ENCODE measurements at regions not wholly inside any gene's neighbourhood (a gene's known extent, or its start where the extent isn't known, plus 50 kb on each side); places are given as distances from the start of the nearest gene placed in this dataset.

DNA sequence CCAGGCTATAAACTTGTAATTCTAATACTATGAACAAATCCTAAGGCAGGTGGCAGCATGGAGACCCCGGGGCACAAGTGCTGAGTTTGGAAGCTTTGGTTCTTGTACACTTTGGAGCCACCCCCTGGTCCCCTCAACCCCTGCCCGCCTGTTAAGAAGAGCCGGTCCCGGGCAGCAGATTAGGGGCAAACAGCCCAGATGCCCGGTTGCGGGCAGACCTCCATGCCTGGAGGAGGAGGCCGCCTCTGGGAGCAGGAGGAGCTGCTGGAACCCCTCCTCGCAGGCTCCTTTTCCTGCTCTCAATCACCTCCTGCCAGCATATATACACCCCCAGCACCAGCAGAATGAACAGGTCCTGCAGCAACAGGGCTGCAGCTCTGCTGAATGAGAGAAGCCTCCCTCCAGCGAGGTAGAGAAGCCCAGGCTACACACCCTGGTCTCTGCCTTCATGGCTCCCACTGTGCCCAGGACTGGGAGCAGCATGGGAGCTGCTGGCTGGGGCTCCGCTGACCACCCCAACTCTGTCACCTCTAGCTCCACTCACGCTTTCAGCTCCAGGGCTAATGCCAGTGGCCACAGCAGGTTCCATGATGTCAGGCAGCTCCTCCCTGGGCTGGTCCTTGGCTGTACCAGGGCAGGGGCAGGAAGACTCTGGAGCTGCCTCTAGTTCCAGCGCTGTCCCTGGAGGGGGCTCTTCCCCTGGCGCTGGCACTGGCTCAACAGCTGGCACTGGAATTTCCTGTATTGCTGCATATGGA, 1713.5 kb upstream of the ACO1 start:
- DNase-seq (ENCODE audit: low spot score): no peak

DNA sequence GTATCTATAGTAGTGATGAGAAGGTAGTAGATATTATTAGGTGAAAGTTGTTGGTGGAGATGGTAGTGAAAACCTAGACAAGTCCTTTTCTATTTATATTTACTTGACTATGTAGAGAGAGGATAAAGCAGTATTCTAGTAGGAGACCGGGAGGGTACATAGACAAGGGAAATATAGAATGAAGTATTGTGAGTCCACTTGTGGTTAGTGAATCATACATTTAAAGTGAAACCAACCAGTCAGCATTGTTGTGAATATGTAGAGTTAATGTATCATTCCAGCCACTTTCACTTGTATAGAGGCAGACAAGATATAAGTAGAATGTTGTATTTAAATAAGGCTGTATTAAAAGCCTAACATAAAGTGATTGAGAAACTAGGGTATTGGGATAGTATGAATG, 1711.3 kb upstream of the ACO1 start:
- DNase-seq (ENCODE audit: low spot score): no peak

DNA sequence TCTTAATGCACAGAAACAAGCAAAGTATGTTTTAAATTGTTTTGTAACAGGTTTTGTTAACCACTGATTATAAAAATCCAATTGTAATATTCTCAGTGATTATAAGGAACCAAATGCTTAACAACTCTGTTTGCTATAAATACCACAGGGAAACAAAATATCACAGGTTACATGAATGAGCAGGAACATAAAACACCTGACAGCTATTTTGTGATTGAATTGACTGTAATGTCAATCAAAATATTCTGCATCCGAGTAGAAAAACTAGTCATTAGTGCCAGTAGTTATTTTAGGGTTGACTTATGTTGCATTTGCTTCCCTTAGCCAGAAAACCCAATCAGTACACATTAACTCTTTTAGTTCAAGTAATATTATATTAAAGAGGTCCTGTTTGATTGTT, 1707.8 kb upstream of the ACO1 start:
- DNase-seq (ENCODE audit: low spot score): no peak

DNA sequence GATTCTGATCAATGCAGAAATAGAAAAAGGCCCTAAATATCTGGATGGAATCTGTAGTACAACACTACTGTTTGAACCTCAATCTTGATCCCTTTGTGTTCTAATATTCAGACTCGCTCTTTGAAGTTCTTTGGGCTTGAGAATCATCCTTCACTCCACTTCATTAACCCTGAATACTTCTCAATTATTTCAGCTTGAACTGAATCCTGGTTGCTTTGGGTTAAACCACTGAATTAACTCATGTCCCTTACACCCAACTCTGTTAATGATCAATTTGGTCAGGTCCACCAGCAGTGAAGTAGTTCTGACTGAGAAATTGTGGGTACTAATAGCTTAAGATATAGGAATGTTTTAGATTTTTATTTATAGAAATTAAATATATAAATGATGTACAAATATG, 1707.2 kb upstream of the ACO1 start:
- DNase-seq (ENCODE audit: low spot score): no peak

DNA sequence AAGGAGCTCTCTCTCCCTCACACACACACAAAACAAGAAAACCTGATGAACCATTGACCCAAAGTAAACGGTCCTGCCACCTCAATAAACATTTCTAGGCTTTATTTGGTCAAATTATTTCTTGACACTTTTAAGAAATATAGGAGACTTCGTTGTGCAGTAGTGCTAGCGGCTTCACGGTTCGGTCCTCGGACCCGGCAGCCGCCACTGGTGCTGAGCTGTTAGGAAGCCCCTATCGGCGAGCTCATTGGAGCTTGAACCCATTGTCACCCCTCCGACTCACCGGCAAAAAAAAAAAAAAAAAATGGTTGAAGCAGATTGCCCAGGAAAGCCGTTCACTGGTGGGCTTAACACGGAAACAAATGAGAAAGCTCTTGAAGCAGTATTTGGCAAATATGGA, 1695.6 kb upstream of the ACO1 start:
- no peak for DNase-seq (ENCODE audit: low spot score)

DNA sequence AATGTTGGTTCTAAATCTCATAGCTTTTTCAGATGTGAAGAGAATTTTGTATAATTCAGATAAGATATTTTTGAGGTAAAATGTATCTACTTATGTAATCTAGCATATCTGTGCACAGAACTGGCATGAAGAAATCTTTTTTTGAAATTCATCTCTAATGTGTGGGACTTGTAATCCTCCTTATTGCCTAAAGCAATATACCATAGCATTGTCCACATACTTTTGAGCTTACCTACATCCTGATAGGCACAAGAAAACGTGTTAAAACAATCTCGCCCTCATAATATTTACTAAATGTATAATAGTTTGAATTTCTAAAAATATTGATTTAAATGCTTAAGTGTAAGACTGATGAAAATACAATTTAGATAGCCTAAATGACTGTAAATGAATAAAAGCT, 1686.5 kb upstream of the ACO1 start:
- no peak for DNase-seq (ENCODE audit: low spot score)

DNA sequence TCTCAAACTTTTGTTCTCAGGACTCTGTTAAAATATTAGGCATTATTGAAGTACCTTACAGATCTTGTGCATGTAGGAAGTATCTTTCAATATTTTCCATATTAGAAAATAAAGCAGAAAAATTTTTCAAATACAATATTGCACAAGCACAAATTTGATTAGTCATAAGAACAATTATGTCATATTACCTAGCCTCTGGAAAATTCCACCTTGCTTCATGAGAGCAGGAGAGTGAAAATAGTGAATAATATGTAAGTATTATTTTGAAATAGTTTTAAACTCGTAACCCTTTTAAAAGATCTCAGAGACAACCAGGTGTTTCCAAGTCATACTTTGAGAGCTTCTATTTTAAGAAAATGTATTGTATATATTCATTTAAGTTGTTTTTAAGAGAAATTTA, 1672.9 kb upstream of the ACO1 start:
- DNase-seq (ENCODE audit: low spot score): no peak

DNA sequence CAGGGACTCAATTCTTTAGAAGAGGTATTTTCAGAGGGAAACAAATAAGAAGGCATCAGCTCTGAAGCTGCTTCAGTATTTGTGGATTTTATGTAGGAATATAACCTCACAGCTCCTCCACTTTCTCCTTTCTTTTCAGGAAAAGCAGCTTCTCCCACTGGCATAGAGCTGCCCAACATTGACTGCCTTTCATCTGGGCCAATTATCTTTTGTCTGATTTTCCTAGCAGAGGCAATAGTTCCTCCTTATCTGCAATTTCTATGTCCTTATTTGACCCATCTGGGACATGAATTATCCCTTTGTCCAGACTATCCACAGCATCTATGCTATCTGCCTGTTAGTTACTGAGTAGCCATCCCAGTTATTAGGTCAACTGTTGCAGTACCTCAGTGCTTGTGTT, 1671.2 kb upstream of the ACO1 start:
- DNase-seq (ENCODE audit: low spot score): peak; percentile 58

DNA sequence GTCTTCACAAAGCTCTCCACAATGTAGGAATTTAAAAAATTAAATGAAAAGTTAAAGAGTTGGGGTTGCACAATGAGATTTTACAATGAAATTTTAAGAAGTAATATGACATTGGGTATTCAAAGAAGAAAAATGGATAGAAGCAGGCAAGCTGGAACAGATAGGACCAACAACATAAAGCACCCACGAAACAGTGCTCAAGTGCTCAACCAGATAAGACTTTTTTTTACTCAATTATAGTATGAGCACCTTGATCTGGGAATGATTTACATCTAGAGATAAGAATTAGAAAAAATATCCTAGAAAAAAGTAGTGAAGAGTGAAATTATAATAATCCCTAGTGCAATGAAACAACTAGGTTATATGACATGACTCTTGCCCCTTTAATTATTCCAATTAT, 1670.1 kb upstream of the ACO1 start:
- DNase-seq (ENCODE audit: low spot score): no peak

DNA sequence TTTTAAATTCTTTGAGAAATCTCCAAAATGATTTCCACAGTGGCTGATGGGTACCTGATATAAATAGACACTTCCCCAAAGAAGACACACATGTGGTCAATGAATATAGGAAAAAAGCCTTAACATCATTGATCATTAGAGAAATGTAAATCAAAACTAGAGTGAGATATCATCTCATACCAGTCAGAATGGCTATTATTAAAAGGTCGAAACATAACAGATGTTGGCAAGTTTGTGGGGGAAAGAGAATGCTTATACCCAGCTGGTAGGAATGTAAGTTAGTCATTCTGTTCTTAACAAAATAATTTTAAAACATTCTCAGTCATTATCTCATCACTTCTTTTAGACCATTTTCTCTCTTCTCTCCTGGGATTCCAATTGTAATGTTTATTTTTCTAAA, 1666.0 kb upstream of the ACO1 start:
- DNase-seq (ENCODE audit: low spot score): no peak

DNA sequence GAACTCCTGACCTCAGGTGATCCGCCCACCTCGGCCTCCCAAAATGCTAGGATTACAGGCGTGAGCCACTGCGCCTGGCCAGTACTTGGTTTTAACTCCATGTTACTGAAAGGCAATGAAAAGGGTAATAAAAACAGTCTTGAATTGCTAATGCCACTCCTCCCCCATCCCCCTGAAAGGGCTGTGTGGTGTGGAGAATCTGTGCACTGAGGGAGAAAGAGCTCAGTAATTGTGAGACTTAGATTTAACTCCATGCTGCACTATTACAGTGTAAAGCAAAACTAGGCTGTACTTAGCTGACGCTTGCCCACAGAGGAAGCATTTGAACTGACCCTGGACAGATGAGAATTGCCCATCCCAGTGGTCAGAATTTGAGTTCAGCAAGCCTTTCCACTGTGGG, 1662.4 kb upstream of the ACO1 start:
- DNase-seq (ENCODE audit: low spot score): no peak

DNA sequence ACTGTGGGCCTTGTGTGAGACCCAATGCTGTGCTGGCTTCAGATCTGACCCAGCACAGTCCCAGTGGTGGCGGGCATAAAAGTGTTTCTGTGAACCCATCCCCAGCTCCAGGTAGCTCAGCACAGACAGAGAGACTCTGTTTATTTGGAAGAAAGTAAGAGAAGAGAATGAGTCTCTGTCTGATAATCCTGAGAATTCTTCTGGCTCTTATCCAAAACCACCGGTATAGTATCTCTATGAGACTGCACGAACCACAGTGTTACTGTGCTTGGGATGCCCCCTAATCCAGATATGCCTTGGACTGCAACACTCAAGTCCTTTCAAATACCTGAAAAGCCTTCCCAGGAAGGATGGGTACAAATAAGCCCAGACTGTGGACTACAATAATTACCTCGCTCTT, 1660.8 kb upstream of the ACO1 start:
- no peak for DNase-seq (ENCODE audit: low spot score)

DNA sequence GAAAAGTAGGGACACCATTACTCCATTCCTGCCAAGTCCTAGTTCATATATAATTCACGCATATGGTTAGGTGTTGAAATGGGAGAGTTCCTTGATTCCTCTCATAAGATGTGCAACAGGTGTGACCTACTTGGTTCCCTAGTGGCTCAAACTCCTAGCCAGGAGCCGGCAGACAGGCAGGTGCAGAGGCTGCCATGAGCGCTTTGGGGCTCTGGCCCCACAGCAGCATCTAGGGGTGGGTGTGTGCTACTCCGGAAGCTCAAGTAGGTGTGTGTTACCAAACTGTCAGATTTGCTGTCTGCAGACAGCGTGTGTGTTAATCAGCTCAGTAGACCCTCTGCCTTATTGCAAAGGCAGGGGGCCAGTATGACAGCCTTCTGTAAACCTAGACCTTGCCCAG, 1652.4 kb upstream of the ACO1 start:
- DNase-seq (ENCODE audit: low spot score): no peak

DNA sequence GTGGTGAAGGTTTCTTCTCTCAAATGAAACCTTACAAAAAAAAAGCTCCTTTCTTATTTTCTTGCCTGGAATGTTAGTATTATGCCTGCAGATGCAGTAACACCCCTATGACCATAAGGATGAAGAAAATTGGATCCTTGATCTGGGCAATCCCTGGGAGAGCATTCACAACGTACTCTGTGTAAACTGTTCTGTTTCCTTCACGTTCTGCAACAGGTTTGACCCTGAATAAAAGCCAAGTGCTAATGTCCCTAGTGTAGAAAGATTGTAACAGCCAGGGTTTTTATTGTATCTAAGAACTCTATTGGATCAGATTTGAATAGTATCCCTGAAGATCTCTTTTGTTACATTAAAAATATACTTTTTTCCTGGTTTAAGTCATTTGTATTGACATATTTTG, 1639.6 kb upstream of the ACO1 start:
- DNase-seq (ENCODE audit: low spot score): no peak

DNA sequence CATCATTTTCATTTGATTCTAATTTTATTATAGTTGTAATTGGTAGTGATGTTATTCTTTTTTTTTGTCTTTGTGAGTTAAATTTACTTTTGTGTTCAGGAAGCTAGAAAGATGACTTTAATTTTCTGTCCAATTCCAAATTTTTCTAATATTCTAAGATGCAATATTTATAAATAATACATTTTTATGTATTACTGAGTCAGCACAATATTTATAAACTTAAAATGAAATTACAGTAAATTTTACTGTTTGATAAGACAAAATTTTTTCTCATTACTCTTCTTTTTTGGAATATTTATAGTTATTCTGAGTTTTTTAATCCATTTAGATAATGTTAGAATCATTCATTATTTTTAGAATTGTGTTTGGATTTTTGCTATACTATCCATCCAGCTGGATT, 1637.9 kb upstream of the ACO1 start:
- no peak for DNase-seq (ENCODE audit: low spot score)

DNA sequence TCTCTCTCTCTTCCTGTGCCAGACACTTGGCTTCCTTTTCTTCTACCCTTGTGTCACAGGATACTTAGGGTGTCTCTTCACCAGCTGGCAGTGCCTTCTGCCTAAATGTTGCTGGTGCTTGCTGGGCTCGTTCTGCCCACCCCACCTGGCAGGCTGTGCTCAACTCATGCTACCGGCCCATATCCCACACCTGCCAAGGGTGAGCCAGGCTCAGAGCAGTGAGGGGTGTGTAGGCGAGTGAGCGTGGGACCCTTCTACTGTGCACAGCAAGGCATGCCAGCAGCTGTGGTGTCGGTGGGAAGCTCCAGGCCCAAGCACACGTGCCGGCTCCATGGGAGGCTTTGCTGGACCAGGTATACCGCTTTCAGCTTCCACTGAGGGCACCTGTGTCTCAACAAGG, 1626.7 kb upstream of the ACO1 start:
- no peak for DNase-seq (ENCODE audit: low spot score)

DNA sequence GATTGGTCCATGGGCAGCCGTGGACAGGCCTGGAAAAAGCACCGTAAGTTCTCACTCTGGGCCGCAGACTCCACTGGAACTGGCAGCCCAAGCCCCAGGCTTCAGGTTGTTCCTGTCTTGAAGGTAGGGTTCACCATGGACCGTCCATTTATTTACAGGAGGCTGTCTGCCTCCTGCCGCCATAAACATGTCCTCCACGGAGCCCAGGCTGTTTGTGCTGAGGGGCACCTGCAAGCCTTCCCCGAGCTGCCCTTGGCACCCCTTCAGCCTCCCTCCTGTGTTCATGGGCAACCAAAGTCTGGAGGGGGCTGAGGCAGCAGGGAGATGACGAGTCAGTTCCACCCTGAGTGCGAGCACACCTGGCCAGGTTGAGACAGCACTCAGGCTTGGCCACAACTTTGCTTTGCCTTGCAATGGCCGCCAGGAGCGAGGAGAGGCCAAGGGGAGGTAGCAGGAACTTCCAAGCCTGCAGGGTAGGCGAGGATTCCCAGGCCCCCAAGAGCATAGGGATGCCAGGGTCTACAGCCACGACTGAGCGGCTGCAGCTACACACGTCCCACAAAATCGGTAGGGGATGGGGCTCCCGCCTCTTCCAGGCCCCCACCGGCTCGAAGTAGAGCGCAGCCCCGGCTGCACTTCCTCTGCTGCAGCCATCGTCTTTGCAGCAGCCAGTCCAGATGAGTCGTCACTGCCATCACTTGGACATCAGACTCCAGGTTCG, 1625.6 kb upstream of the ACO1 start:
- DNase-seq (ENCODE audit: low spot score): no peak

DNA sequence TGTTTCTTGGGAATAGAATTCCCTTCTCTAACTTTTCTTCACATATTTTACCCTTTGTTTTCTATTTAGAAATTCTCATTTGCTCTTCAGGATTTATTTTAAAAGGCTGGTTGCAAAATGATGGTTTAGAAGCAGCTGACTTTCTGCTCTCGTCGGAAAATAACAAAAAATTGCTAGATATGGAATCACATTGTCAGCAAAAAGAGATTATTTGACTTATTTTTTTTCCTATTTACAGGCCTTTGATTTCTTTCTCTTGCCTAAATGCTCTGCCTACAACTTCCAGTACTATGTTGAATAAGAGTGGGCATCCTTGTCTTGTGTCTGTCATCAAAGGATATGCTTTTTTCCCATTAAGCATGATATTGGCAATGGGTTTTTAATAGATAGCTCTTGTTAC, 1619.1 kb upstream of the ACO1 start:
- DNase-seq (ENCODE audit: low spot score): no peak

DNA sequence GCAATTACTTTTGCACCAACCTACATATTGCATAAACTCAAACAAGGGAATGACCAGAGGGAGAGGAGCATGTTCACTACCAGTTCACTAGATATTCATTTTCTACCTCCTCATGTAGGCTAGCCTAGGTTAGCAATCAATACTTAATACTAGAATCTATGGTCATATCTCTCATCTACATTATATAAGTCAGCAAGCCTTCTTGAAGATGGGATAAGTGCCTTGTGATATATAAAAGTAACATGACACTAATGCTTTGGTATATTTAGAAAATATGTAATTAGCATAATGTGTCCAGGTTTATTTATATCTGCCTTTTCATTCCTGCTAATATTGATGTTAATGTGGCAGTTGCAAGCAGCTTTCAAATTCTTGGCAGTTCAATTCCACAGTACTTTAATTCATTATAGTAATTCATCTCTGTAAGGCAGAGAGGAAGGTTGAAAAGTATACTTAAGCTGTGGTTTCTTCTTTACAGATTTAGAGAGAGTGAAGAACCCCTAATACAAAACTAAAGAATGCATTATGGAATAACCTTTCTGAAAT, 1613.2 kb upstream of the ACO1 start:
- no peak for DNase-seq (ENCODE audit: low spot score)

DNA sequence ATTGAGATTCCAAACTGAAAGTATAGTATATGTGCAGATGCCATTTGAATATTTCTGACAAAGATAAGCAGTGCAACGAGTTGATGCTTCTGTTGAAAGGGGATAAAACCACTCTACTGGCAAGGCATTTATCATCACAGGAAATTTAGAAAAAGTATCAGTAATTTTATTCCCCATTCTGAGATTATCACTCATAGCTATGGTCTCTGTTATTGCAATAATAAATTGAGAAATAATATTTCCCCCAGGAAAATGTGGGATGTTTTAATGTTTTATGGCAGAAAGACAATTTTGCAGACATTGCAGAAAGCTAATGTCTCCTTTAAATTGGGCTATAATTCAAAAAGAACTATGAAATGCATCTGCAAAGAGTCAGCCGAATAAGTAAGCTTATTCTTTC, 1612.7 kb upstream of the ACO1 start:
- DNase-seq (ENCODE audit: low spot score): no peak

DNA sequence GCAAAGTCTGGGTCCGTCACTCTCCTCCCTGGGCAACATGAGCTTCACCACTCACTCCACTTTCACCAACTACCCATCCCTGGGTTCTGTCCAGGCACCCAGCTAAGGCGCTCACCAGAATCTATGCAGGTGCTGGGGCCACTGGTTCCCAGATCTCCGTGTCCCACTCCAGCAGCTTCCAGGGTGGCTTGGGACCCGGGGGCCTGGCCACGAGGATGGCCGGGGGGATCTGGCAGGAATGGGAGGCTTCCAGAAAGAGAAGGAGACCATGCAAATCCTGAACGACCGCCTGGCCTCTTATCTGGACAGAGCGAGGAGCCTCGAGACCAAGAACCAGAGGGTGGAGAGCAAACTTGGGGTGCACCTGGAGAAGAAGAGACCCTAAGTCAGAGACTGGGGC, 1611.0 kb upstream of the ACO1 start:
- no peak for DNase-seq (ENCODE audit: low spot score)

DNA sequence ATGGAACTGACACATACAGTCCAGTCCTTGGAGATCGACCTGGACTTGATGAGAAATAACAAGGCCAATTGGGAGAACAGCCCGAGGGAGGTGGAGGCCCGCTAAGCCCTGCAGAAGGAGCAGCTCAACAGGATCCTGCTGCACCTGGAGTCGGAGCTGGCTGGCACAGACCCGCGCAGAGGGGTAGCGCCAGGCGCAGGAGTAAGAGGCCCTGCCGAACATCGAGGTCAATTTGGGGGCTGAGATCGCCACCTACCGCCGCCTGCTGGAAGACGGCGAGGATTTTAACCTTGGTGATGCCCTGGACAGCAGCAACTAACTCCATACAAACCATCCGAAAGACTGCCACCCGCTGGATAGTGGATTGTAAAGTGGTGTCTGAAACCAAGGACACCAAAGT, 1610.1 kb upstream of the ACO1 start:
- no peak for DNase-seq (ENCODE audit: low spot score)

DNA sequence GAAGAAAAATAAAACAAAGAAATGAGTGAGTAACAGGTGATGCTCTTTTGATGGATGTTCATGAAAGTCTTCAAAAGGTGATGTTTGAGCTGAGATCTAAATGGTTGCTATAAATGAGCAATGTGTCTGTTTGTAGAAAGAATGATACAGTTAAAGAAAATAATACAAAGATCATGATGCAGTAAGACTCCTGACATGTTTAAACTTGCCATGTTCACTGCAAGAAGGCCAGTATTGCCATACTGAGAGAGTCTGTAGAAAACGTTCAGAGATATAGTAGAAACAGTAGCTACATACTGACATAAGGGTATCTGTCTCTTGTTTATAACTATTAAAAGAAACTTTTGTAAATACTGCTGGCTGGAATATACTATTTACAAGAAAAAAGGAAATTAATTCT, 1609.2 kb upstream of the ACO1 start:
- DNase-seq (ENCODE audit: low spot score): no peak

DNA sequence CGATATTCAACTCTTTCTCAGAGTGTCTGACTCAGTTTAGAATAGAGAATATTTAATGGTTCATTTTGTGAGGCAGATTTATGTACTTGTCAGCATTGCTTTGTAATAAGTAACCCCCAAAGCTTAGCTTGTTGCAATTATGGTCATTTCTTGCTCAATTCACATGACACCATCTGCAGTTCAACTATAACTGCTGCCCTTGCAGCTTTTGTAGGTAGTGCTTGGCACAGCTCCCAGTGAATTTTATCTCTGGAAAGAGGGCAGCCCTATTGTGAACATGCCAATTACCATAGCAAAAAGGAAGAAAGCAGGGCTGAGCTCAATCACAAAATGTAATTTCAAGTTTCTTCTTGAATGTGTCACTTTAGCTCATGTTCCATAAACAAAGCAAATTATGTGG, 1587.7 kb upstream of the ACO1 start:
- no peak for DNase-seq (ENCODE audit: low spot score)
